Endothelial cell of umbilical vein (primary cell): ENCODE measurements at regions not wholly inside any gene's neighbourhood (a gene's known extent, or its start where the extent isn't known, plus 50 kb on each side); places are given as distances from the start of the nearest gene placed in this dataset.

Experiments
- BruUV-seq: library from RNA; stranded (reverse); fragments of 400-500 nt; replicated peaks from 2 replicates; lab custom pipeline; 2021; lab: Mats Ljungman, UMichigan
- CTCF ChIA-PET: fragments of 300-600, 350-600 bp; sonication (Branson Sonifier 250); formaldehyde crosslinking; loops from one replicate; lab custom pipeline; 2021; ENCODE audit warnings: antibody characterized with exemption, inconsistent platforms; lab: Charles Lee
- POLR2A ChIA-PET: fragments of 300-600, 350-600 bp; sonication (Branson Sonifier 250); formaldehyde crosslinking; loops from one replicate; lab custom pipeline; 2021; ENCODE audit warnings: antibody characterized with exemption, inconsistent platforms; lab: Charles Lee
- DNase-seq: peaks from one replicate; pipeline ENCODE4 v3.0.0-alpha.2; 2011; ENCODE audit warnings: low read depth, low spot score
- FAIRE-seq: peaks from 2 replicates; lab custom pipeline; 2011; peaks lifted over from hg19 to GRCh38; lab: Jason Lieb, UNC
- H2AFZ ChIP-seq: 2 replicates; pipeline ENCODE4 v1.6.0; 2012; ENCODE audit warnings: low read depth, low read length, control low read depth, inconsistent platforms
- H3K27ac ChIP-seq: 2 replicates; pipeline ENCODE4 v1.5.1; 2011; ENCODE audit warnings: low read depth, mild to moderate bottlenecking, control low read depth, low read length, moderate library complexity; ENCODE audit not compliant: insufficient read depth
- H3K27me3 ChIP-seq, 2 experiments: 2 replicates each; pipeline versions ENCODE4 v1.6.0 to v1.6.1; 2011; ENCODE audit warnings: low read length in 2 of 2, mixed read lengths in 1 of 2; ENCODE audit not compliant: control insufficient read depth in 2 of 2, insufficient read depth in 2 of 2
- H3K36me3 ChIP-seq, 2 experiments: 2 replicates in 1 of 2; 3 replicates in 1 of 2; pipeline ENCODE4 v1.5.1; 2011; ENCODE audit warnings: low read length in 2 of 2, mild to moderate bottlenecking in 1 of 2, moderate library complexity in 1 of 2; ENCODE audit not compliant: control insufficient read depth in 2 of 2, insufficient read depth in 2 of 2; ENCODE audit errors: extremely low read depth in 1 of 2
- H3K4me1 ChIP-seq: 3 replicates; pipeline ENCODE4 v1.5.1; 2011; ENCODE audit warnings: mild to moderate bottlenecking, low read length; ENCODE audit not compliant: control insufficient read depth, insufficient read depth; ENCODE audit errors: extremely low read depth
- H3K4me2 ChIP-seq: 2 replicates; pipeline ENCODE4 v1.6.1; 2011; ENCODE audit warnings: low read length, control low read depth, mixed read lengths; ENCODE audit not compliant: insufficient read depth
- H3K4me3 ChIP-seq, 3 experiments: fragments of 200-600 bp in 1 of 3; sonication (generic), shearing (Covaris generic) in 1 of 3; replicated peaks in 1 of 3; 2 replicates each; pipeline ENCODE4 v1.5.1; 2011 to 2016; ENCODE audit warnings: control low read depth in 3 of 3, low read length in 3 of 3, mild to moderate bottlenecking in 2 of 3, inconsistent platforms in 1 of 3, low read depth in 1 of 3, moderate library complexity in 1 of 3; ENCODE audit not compliant: insufficient read depth in 1 of 3
- H3K79me2 ChIP-seq: 2 replicates; pipeline ENCODE4 v1.6.0; 2012; ENCODE audit warnings: low read length, inconsistent platforms; ENCODE audit not compliant: control insufficient read depth, insufficient read depth
- H3K9ac ChIP-seq: replicated peaks from 2 replicates; pipeline ENCODE3; 2011; ENCODE audit warnings: low read length, control low read depth; ENCODE audit not compliant: insufficient read depth; ENCODE audit errors: extremely low read depth
- H3K9me1 ChIP-seq: replicated peaks from 3 replicates; pipeline ENCODE4 v1.6.0; 2011; ENCODE audit warnings: mild to moderate bottlenecking, low read length; ENCODE audit not compliant: control insufficient read depth, insufficient read depth; ENCODE audit errors: extremely low read depth
- H3K9me3 ChIP-seq: replicated peaks from 2 replicates; pipeline ENCODE4 v1.5.1; 2012; ENCODE audit warnings: low read length, inconsistent platforms; ENCODE audit not compliant: control insufficient read depth, insufficient read depth
- H4K20me1 ChIP-seq: replicated peaks from 2 replicates; pipeline ENCODE3; 2011; ENCODE audit warnings: mild to moderate bottlenecking, low read length; ENCODE audit not compliant: control insufficient read depth, insufficient read depth; ENCODE audit errors: extremely low read depth
- CTCF ChIP-seq, 2 donors: IDR thresholded peaks; 1 replicate in 1 of 2; 2 replicates in 1 of 2; pipeline ENCODE4 v1.5.1; 2011; ENCODE audit warnings: low read length in 2 of 2, mild to moderate bottlenecking in 2 of 2, moderate library complexity in 2 of 2, control low read depth in 1 of 2, inconsistent platforms in 1 of 2, low read depth in 1 of 2; ENCODE audit not compliant: insufficient read depth in 1 of 2; ENCODE audit errors: extremely low read depth in 1 of 2
- EZH2 ChIP-seq: IDR thresholded peaks from 2 replicates; pipeline ENCODE4 v1.6.1; 2012; ENCODE audit warnings: borderline replicate concordance, low read depth, mild to moderate bottlenecking, moderate library complexity, low read length, inconsistent platforms; ENCODE audit not compliant: severe bottlenecking
- FOS ChIP-seq: IDR thresholded peaks from 2 replicates; pipeline ENCODE4 v1.6.1; 2011; ENCODE audit warnings: mild to moderate bottlenecking, low read length, moderate library complexity, borderline replicate concordance; ENCODE audit not compliant: insufficient read depth
- GATA2 ChIP-seq: IDR thresholded peaks from 2 replicates; pipeline ENCODE4 v1.7.0; 2011; ENCODE audit warnings: low read depth, mild to moderate bottlenecking, moderate library complexity, mixed read lengths, low read length; ENCODE audit not compliant: insufficient read length, insufficient read depth
- JUN ChIP-seq: IDR thresholded peaks from 2 replicates; pipeline ENCODE4 v1.6.1; 2011; ENCODE audit warnings: borderline replicate concordance, low read depth; ENCODE audit not compliant: insufficient read length, insufficient read depth
- MAX ChIP-seq: IDR thresholded peaks from 2 replicates; pipeline ENCODE4 v1.6.1; 2011; ENCODE audit not compliant: insufficient read depth, insufficient read length
- MYC ChIP-seq: IDR thresholded peaks from one replicate; pipeline ENCODE4 v1.6.1; 2011; ENCODE audit warnings: mild to moderate bottlenecking, low read depth, low read length
- POLR2A ChIP-seq: IDR thresholded peaks from 2 replicates; pipeline ENCODE4 v1.6.1; 2012; ENCODE audit warnings: low read depth, mild to moderate bottlenecking, control low read depth, low read length
- POLR2AphosphoS5 ChIP-seq: IDR thresholded peaks from 2 replicates; pipeline ENCODE4 v1.6.1; 2012; ENCODE audit warnings: low read depth, mild to moderate bottlenecking, control low read depth, low read length, moderate library complexity; ENCODE audit not compliant: insufficient read depth
- dilution Hi-C: fragments of 300-500 bp; cut with MboI; formaldehyde crosslinking; loops from one replicate; pipeline ENCODE4 v1.15.0; 2019; ENCODE audit warnings: low sequenced_read_pairs; ENCODE audit not compliant: extremely low pct_ligation_motif_present
- intact Hi-C: fragments of 100-400 bp; cut with micrococcal nuclease; formaldehyde crosslinking; loops from one replicate; pipeline ENCODE4 v1.10.0; 2022

GRCh38 chr4:3870567-3870962 is 104.4 kb downstream of the ADRA2C start:
- intact Hi-C loops, result no loop called here
- Histone ChIP-seq H3K27ac (no peak overlapping the region), H3K9me1 (no peaks in the 10 kb centered on the region), H3K4me2 (no peak overlapping the region), H3K27me3 (peaks cover 10 to 12% of the 10 kb centered on the region in 2 experiments), H3K79me2 (no peaks in the 10 kb centered on the region), H3K4me1 (no peaks in the 10 kb centered on the region), H3K36me3 (no peaks in the 10 kb centered on the region), H2AFZ (no peak overlapping the region), H3K4me3 (no peak overlapping the region), H3K9ac (no peak overlapping the region), H4K20me1 (no peaks in the 10 kb centered on the region), H3K9me3 (no peaks in the 10 kb centered on the region)
- DNase-seq, result no peak
- dilution Hi-C loops, result no loop called here
- ChIA-PET POLR2A (no interaction called here), CTCF (interaction anchor here (2.5 kb wide), 1 partner anchor 10 kb away, joined by 9 read pairs; no protein-coding TSS in a partner anchor)
- FAIRE-seq, result no peak
- TF ChIP-seq CTCF (IDR thresholded peaks at IDR 0.05; ENCODE audit: extremely low read depth in 1 of 2, insufficient read depth in 1 of 2, low read depth in 1 of 2, low read length in 2 of 2) (no peak), MAX (no peak), JUN (no peak), POLR2AphosphoS5 (no peak), MYC (no peak), POLR2A (no peak), FOS (no peak), EZH2 (no peak), GATA2 (no peak)
- BruUV-seq, result no TSS peak
